GM12878 (cell line): ENCODE measurements at regions not wholly inside any gene's neighbourhood (a gene's known extent, or its start where the extent isn't known, plus 50 kb on each side); places are given as distances from the start of the nearest gene placed in this dataset.

Source experiments
- ATAC-seq: fragments of 200-7000 bp; cut with Tn5 transposase; 3 replicates; pipeline ENCODE4 v1.9.1; 2020; ENCODE audit warnings: mild to moderate bottlenecking, moderate library complexity
- BruUV-seq: library from RNA; stranded (reverse); fragments of 400-500 nt; replicated peaks from 2 replicates; lab custom pipeline; 2021; lab: Mats Ljungman, UMichigan
- CTCF ChIA-PET: fragments of 300-600 bp; sonication (Branson Sonifier 250); formaldehyde crosslinking; extraction: SDS; loops from one replicate; lab custom pipeline; 2021; ENCODE audit warnings: inconsistent platforms; lab: Yijun Ruan, JAX
- POLR2A ChIA-PET: fragments of 350-600 bp; formaldehyde crosslinking; extraction: SDS; loops from one replicate; lab custom pipeline; 2021; ENCODE audit warnings: inconsistent platforms; lab: Charles Lee
- RAD21 ChIA-PET: fragments of 300-600 bp; sonication (Branson Sonifier 250); formaldehyde crosslinking; loops from one replicate; lab custom pipeline; 2023; ENCODE audit warnings: antibody characterized with exemption; ENCODE audit not compliant: unreplicated experiment; lab: Charles Lee
- SMC1A ChIA-PET: fragments of 300-600 bp; sonication (Branson Sonifier 250); formaldehyde crosslinking; loops from one replicate; lab custom pipeline; 2023; ENCODE audit not compliant: unreplicated experiment, uncharacterized antibody; lab: Charles Lee
- DNase-seq: peaks from one replicate; pipeline ENCODE4 v3.0.0-alpha.2; 2011; ENCODE audit warnings: low read depth, low spot score
- FAIRE-seq: peaks from 3 replicates; lab custom pipeline; 2011; peaks lifted over from hg19 to GRCh38; lab: Jason Lieb, UNC
- H2AFZ ChIP-seq: 2 replicates; pipeline ENCODE4 v1.6.0; 2011; ENCODE audit warnings: low read depth, low read length, control low read depth; ENCODE audit not compliant: control insufficient read depth
- H3K27ac ChIP-seq: 2 replicates; pipeline ENCODE4 v1.5.1; 2011; ENCODE audit warnings: control low read depth; ENCODE audit not compliant: control insufficient read depth, insufficient read depth
- H3K27me3 ChIP-seq, 2 experiments: replicated peaks in 1 of 2; 2 replicates each; pipeline versions ENCODE4 v1.6.0 to v1.6.1; 2011; ENCODE audit warnings: low read length in 1 of 2; ENCODE audit not compliant: control insufficient read depth in 2 of 2, insufficient read depth in 2 of 2
- H3K36me3 ChIP-seq, 2 experiments: 2 replicates each; pipeline ENCODE4 v1.5.1; 2011; ENCODE audit warnings: low read length in 1 of 2; ENCODE audit not compliant: control insufficient read depth in 2 of 2, insufficient read depth in 2 of 2
- H3K4me1 ChIP-seq: 2 replicates; pipeline ENCODE4 v1.6.1; 2011; ENCODE audit warnings: mild to moderate bottlenecking, low read length, moderate library complexity, mixed read lengths; ENCODE audit not compliant: control insufficient read depth, insufficient read depth
- H3K4me2 ChIP-seq: 2 replicates; pipeline ENCODE4 v1.6.0; 2011; ENCODE audit warnings: control low read depth; ENCODE audit not compliant: control insufficient read depth, insufficient read depth
- H3K4me3 ChIP-seq: fragments of 200-600 bp; sonication (generic); 2 replicates; pipeline ENCODE4 v1.5.1; 2016
- H3K79me2 ChIP-seq: 2 replicates; pipeline ENCODE4 v1.6.0; 2011; ENCODE audit warnings: low read length; ENCODE audit not compliant: control insufficient read depth, insufficient read depth
- H3K9ac ChIP-seq: 2 replicates; pipeline ENCODE4 v1.8.0; 2011; ENCODE audit warnings: low read length, control low read depth, mixed read lengths; ENCODE audit not compliant: control insufficient read depth, insufficient read depth
- H3K9me3 ChIP-seq: replicated peaks from 3 replicates; pipeline ENCODE4 v1.5.1; 2011; ENCODE audit warnings: mild to moderate bottlenecking, low read length; ENCODE audit not compliant: control insufficient read depth, insufficient read depth
- H4K20me1 ChIP-seq: 2 replicates; pipeline ENCODE4 v1.6.0; 2011; ENCODE audit not compliant: control insufficient read depth, insufficient read depth
- BACH1 ChIP-seq: fragments of 450-650 bp; IDR thresholded peaks from 2 replicates; pipeline ENCODE4 v1.6.1; 2017; ENCODE audit warnings: mild to moderate bottlenecking, borderline replicate concordance
- BCL11A ChIP-seq: IDR thresholded peaks from 2 replicates; pipeline ENCODE4 v1.6.1; 2011; ENCODE audit warnings: low read depth, low read length
- CHD1 ChIP-seq: IDR thresholded peaks from 2 replicates; pipeline ENCODE4 v1.6.1; 2012; ENCODE audit warnings: low read depth, low read length, improper control_type of control experiment
- CHD4 ChIP-seq: fragments of 200-600 bp; sonication (generic); IDR thresholded peaks from 2 replicates; pipeline ENCODE4 v1.6.1; 2016; ENCODE audit warnings: mild to moderate bottlenecking
- CTCF ChIP-seq, 3 experiments: IDR thresholded peaks in 2 of 3; conservative IDR thresholded peaks in 1 of 3; 2 replicates each; pipeline ENCODE4 v1.5.1; 2011; ENCODE audit warnings: low read depth in 3 of 3, low read length in 3 of 3, mild to moderate bottlenecking in 3 of 3, control low read depth in 2 of 3, moderate library complexity in 2 of 3, inconsistent platforms in 1 of 3, mixed read lengths in 1 of 3; ENCODE audit not compliant: control insufficient read depth in 2 of 3, insufficient read depth in 1 of 3; ENCODE audit errors: extremely low read depth in 1 of 3
- ESRRA ChIP-seq: IDR thresholded peaks from 2 replicates; pipeline ENCODE4 v1.6.1; 2012; ENCODE audit warnings: mild to moderate bottlenecking, low read length, improper control_type of control experiment
- JUND ChIP-seq: IDR thresholded peaks from 2 replicates; pipeline ENCODE4 v1.6.1; 2012; ENCODE audit warnings: low read depth, mild to moderate bottlenecking, low read length, improper control_type of control experiment, moderate library complexity
- MLLT1 ChIP-seq: fragments of 450-650 bp; IDR thresholded peaks from 2 replicates; pipeline ENCODE4 v1.6.1; 2016; ENCODE audit warnings: mild to moderate bottlenecking
- POLR2A ChIP-seq: IDR thresholded peaks from 2 replicates; pipeline ENCODE4 v1.6.1; 2011; ENCODE audit warnings: low read depth, mild to moderate bottlenecking, low read length
- SP1 ChIP-seq: IDR thresholded peaks from one replicate; pipeline ENCODE4 v1.6.1; 2011; ENCODE audit warnings: low read depth, low read length
- SPI1 ChIP-seq: IDR thresholded peaks from 2 replicates; pipeline ENCODE4 v1.6.1; 2011; ENCODE audit warnings: low read depth, mild to moderate bottlenecking, low read length, moderate library complexity, borderline replicate concordance; ENCODE audit not compliant: insufficient read depth
- TARDBP ChIP-seq: IDR thresholded peaks from 2 replicates; pipeline ENCODE4 v1.6.1; 2016; ENCODE audit warnings: borderline replicate concordance
- WGBS: methylation state at CpG from one replicate; pipeline ENCODE4 v1.1.6; 2016; ENCODE audit warnings: low lambda C conversion rate; ENCODE audit not compliant: insufficient replicate concordance, insufficient coverage; ENCODE audit errors: missing lambda C conversion rate; 5-methylcytosine and 5-hydroxymethylcytosine counted together
- in situ Hi-C: fragments of 300-500 bp; cut with MboI; formaldehyde crosslinking; loops from 9 replicates; pipeline ENCODE4 v1.14.3; 2018; ENCODE audit warnings: mixed read lengths
- intact Hi-C: fragments of 100-400 bp; cut with micrococcal nuclease; formaldehyde crosslinking; loops from one replicate; pipeline ENCODE4 v1.14.2; 2022; ENCODE audit not compliant: unreplicated experiment

- TF ChIP-seq POLR2A, result no peak
- no peak for TF ChIP-seq CHD1
- no peak for TF ChIP-seq SPI1
- no peak for TF ChIP-seq BACH1
- TF ChIP-seq SP1, result no peak
- no peak for TF ChIP-seq BCL11A
- no peak for TF ChIP-seq MLLT1
- TF ChIP-seq TARDBP, result no peak
- TF ChIP-seq JUND, result no peak
- TF ChIP-seq ESRRA, result no peak
- TF ChIP-seq CTCF (IDR thresholded peaks at IDR 0.05 in 2 of 3, conservative IDR thresholded peaks at IDR 0.05 in 1 of 3; ENCODE audit: control insufficient read depth in 2 of 3, extremely low read depth in 1 of 3, insufficient read depth in 1 of 3, low read depth in 3 of 3, low read length in 3 of 3), result no peak
- no peak for TF ChIP-seq CHD4
- TF ChIP-seq, all 136 proteins: peak for 0
- CTCF ChIA-PET, result interaction anchor here (2.3 kb wide), 1 partner anchor 16 kb away, joined by 13 read pairs; no protein-coding TSS in a partner anchor
- Histone ChIP-seq H3K9ac (no peak overlapping the region), H3K4me2 (no peak overlapping the region), H3K79me2 (no peaks in the 10 kb centered on the region), H3K27ac (no peak overlapping the region), H4K20me1 (no peaks in the 10 kb centered on the region; the same call in 1 of the 2 replicates), H3K4me3 (no peak overlapping the region), H3K4me1 (no peaks in the 10 kb centered on the region), H3K27me3 (peaks cover 0 to 3% of the 10 kb centered on the region in 2 experiments; a peak in 1 of 4 replicates), H2AFZ (no peak overlapping the region), H3K9me3 (no peaks in the 10 kb centered on the region), H3K36me3 (no peaks in the 10 kb centered on the region)
- in situ Hi-C loops, result no loop called here
- ATAC-seq, result no peak
- BruUV-seq, result no TSS peak
- intact Hi-C loops, result no loop called here
- DNase-seq, result no peak
- POLR2A ChIA-PET, result no interaction called here
- RAD21 ChIA-PET, result no interaction called here
- SMC1A ChIA-PET, result interaction anchor here (2.7 kb wide), 1 partner anchor 11 kb away, joined by 9 read pairs; no protein-coding TSS in a partner anchor
- WGBS, result 35% methylated on average over 10 of the region's 10 CpGs
- FAIRE-seq, result no peak
Observed at GRCh38 chr15:62757535-62757934, 285.0 kb upstream of the TPM1 start.
